NCI-H1105 (cell line): ENCODE measurements at regions not wholly inside any gene's neighbourhood (a gene's known extent, or its start where the extent isn't known, plus 50 kb on each side); places are given as distances from the start of the nearest gene placed in this dataset.

Experiments used
- DNase-seq: peaks from one replicate; lab custom pipeline; 2025; lab: John Stamatoyannopoulos, UW

DNA sequence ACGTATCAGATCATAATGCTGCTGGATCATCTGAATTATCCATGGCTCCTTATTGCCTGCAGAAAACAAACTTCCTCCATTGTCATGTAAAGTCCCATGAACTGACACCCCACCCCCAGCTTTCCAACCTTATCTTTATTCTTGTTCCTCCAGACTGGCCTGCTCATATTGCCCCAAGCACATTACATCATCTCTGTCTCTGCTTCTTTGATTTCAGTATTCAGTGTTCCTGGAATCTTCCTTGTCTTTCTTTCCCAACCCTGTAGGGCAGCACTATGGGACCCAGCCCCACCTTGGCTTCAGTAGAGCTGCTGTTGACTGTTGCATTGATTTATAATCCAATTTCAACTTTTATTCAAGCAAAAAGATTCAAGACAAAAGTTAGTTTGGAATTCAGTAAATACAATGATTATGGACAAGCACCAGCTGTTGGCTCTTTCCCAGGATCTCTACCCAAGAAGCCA is 187.5 kb upstream of the ECI2 start:
- no peak for DNase-seq

DNA sequence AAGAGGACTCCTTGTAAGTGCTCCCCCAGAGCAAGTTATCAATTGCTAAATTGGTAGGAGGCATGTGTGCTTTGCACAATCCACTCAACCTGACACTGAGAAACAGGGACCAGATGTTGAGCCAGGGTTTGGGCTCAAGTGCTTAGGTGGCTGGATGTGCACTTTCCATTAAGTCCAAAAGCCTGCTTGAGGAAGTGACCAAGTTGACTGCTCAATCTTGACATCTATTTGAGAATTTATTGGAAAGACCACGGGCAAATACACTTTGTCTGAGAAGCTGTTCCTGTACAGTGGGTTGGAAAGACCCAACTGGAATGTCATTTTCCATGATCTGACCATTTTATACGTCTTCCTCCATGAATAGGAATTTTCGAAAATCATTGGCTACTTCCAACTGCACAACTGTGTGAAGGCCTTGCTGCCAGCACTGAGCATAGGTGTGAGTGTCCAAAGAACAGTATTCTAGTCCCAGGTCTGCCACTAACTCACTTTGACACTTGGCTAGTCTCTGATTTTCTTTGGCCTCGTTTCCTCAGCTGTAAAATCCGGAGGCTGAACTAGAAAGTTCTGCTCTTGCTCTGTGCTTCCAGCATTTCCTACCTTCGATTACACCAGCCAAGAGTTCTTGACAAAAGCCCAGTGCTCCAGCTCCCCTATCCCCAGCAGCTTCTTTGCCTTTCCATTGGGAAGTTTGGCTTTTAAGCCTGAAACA is 186.9 kb upstream of the ECI2 start:
- no peak for DNase-seq

- no peak for DNase-seq
These were observed 185.5 kb upstream of the ECI2 start for GRCh38 chr6:4320860-4321259.

GRCh38 chr6:4319981-4320683 is 184.8 kb upstream of the ECI2 start:
- DNase-seq: no peak

- DNase-seq: no peak
These were observed 182.9 kb upstream of the ECI2 start for GRCh38 chr6:4318321-4318720.

GRCh38 chr6:4316867-4317400 is 181.6 kb upstream of the ECI2 start:
- DNase-seq: no peak

DNA sequence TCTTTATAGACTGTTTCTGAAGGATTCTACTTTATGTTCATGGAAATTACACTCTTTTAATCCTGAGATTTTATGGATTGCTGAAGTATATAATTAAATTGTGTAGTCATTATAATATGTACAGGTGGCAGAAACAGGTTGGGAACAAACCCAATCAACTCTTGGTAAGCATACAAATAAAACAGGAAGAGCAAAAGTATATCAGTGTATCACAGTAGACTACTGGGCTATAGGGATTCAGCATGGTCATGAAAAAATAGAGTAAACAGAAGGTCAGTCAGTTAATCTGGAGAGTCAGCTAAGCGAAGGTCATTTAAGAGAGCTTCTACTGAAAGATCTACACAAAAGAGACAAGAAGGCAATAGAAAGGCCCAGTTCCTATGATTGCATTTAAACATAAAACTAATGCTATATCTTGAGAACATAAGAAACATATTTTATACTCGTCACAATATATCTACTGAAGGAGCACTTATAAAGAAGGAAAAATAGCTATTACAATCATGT is 178.9 kb upstream of the ECI2 start:
- DNase-seq: no peak

- DNase-seq: no peak
These were observed 177.8 kb upstream of the ECI2 start for GRCh38 chr6:4313044-4313686.

DNA sequence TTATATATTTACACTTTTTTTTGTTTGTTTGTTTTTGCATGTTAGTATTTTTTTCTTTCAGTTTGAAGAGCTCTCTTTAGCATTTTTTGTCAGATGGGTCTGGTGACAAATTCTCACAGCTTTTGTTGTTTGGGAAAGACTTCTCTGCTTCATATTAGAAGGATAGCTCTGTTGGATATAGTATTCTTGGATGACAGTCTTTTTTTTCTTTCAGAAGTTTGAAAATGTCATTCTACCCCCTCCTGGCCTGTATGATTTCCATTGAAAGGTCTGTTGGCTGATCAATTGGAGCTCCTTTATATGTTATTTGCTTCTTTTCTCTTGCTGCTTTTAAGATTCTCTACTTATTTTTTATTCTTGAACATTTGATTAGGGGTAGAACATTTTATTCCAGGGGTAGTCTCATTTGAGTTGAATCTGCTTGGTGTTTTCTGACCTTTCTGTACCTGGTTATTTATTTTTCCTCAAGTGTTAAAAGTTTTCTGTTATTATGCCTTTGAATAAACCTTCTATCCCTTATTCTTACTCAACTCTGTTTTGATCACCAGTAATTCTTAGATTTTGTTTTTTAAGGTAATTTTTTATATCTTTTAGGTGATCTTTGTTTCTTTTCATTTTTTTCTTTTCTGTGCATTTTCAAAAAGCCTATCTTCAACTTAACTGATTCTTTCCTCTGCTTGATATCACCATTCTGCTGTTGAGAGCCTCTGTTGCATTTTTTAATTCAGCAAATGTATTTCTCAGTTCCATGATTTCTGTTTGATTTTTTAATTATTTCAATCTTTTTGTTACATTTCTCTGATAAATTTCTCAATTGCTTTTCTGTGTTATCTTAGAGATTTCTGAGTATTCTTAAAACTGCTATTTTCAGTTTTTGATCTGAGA is 176.8 kb upstream of the ECI2 start:
- no peak for DNase-seq

- DNase-seq: no peak
These were observed 174.2 kb upstream of the ECI2 start for GRCh38 chr6:4309540-4309939.

DNA sequence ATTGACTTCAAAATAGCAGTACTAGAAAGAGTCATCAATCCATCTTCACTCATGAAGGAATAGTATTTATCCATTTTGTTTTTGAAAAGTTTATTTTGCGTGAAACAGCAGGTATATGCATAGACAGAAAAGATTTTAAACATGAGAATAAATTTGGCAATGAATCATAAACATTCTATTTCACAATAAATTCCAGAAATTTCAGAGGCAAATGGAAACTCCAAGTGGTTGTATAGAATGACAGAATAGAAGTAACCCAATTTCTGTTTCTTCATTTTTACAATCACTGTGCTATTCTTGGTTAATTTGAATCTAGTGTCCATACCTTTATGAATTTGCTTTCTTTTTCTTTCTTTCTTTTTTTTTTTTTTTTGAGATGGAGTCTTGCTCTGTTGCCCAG is 173.0 kb upstream of the ECI2 start:
- DNase-seq: no peak

GRCh38 chr6:4304927-4305455 is 169.6 kb upstream of the ECI2 start:
- no peak for DNase-seq

- no peak for DNase-seq
These were observed 168.3 kb upstream of the ECI2 start for GRCh38 chr6:4303638-4304037.

DNA sequence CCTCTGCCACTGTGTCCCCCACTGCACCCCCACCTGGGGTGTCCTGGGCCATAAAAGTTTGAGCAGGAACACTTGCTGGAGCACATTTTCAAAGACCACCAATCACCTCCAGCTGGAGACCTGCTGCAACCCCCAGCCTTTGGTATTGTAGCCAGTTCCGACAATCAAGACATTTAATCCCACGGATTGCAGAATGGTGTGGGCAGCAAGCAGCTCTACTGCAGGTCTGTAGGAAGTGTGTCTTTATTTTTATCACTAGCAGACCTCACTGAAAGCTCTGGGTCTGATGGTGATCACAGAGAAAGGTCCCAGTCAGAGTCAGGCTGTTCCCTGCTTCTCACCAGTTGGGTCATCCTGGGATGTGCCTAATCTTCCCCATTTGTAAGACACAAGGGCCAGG is 167.1 kb upstream of the ECI2 start:
- DNase-seq: no peak

- no peak for DNase-seq
These were observed 166.5 kb upstream of the ECI2 start for GRCh38 chr6:4301871-4302270.

DNA sequence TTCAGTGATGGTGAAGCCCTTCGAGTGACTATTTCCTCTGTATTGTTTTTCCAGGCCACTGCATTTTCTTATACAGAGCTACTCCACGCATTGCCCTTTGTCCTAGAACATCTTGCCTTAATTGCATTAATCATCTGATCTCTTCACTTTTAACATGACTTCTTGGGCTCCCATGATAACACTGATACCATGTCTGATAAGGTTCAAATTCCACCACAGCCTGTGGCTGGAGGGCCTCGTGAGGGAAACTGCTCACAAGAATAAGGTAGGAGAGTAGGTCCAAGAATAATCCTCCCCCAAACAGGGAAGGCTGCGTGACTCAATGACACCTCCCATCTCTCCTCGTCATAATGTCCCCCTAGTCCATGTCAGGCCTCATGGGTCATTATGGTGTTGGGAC is 165.5 kb upstream of the ECI2 start:
- no peak for DNase-seq

DNA sequence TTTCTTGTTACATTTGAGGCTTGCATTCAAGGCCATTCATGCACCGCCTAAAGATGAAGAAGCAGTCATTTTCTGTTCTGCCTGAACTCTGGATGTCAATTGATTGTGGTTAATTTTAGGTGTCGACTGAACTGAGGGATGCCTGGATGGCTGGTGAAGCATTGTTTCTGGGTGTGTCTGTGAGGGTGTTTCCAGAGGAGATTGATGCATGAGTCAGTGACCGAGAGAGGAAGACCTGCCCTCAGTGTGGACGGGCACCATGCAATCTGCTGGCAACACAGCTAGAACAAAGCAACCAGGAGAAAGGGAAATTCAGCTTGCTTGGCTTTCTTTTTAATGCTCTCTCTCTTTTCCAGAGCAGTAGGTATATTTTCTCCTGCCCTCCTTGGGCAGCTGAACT is 164.1 kb upstream of the ECI2 start:
- no peak for DNase-seq

DNA sequence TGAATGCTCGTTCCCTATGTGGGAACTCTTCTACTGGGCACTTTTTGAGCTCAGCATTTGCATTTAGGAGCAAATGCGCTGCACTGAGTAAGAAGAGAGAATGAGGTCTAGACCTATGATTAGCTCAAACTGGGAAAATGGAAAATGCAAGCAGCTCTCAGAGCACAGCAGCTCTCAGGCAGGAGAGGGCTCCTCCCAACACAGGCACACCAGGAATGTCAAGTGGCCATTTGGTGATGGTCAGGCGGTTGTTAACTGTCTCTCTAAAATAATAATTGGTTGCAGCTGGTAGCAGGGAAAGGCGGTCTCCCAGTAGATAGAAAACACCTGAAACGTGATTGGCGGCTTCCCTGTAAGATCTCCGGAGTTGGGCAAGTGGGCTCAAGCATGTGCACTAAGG is 162.0 kb upstream of the ECI2 start:
- DNase-seq: no peak

- DNase-seq: no peak
These were observed 161.2 kb upstream of the ECI2 start for GRCh38 chr6:4296552-4296951.

GRCh38 chr6:4295783-4296155 is 160.4 kb upstream of the ECI2 start:
- DNase-seq: no peak

- no peak for DNase-seq
These were observed 159.8 kb upstream of the ECI2 start for GRCh38 chr6:4295058-4295782.
